Naive thymus-derived CD8-positive, alpha-beta T cell (primary cell): ENCODE measurements at regions not wholly inside any gene's neighbourhood (a gene's known extent, or its start where the extent isn't known, plus 50 kb on each side); places are given as distances from the start of the nearest gene placed in this dataset.
A peak's percentile ranks its signal among the peaks of the same experiment; 100 is the strongest.

Experiments used
- ATAC-seq, 2 donors: fragments of 150-1000 bp; cut with Tn5 transposase in 1 of 2; sonication (Bioruptor Pico), chemical (Tn5 transposase) in 1 of 2; 1 replicate in 1 of 2; 2 replicates in 1 of 2; pipeline ENCODE4 v1.10.0; 2021; ENCODE audit warnings: mild to moderate bottlenecking in 2 of 2, moderate library complexity in 2 of 2
- POLR2A ChIA-PET: fragments of 350-600 bp; sonication (Branson Sonifier 250); formaldehyde crosslinking; loops from one replicate; lab custom pipeline; 2021; ENCODE audit warnings: antibody characterized with exemption; lab: Charles Lee
- DNase-seq, 10 donors: peaks; one replicate each; pipeline versions ENCODE4 v3.0.0 to v3.0.0-alpha.2; 2020 to 2022
- H3K27ac Mint-ChIP-seq, 10 donors: one replicate each; pipeline ENCODE4 v1.8.0; 2020 to 2022; ENCODE audit warnings: mild to moderate bottlenecking in 10 of 10, mixed read lengths in 10 of 10, moderate library complexity in 4 of 10, inconsistent platforms in 1 of 10
- H3K27me3 Mint-ChIP-seq, 5 donors: one replicate each; pipeline ENCODE4 v1.8.0; 2021 to 2022; ENCODE audit warnings: mixed read lengths in 5 of 5
- H3K36me3 Mint-ChIP-seq, 3 donors: one replicate each; pipeline ENCODE4 v1.8.0; 2020 to 2022; ENCODE audit warnings: mixed read lengths in 3 of 3, mild to moderate bottlenecking in 2 of 3, inconsistent platforms in 1 of 3
- H3K4me1 Mint-ChIP-seq, 4 donors: one replicate each; pipeline ENCODE4 v1.8.0; 2021 to 2022; ENCODE audit warnings: mixed read lengths in 4 of 4
- H3K4me3 Mint-ChIP-seq, 10 donors: one replicate each; pipeline ENCODE4 v1.8.0; 2020 to 2022; ENCODE audit warnings: mild to moderate bottlenecking in 10 of 10, mixed read lengths in 10 of 10, moderate library complexity in 6 of 10, inconsistent platforms in 1 of 10
- H3K9me3 Mint-ChIP-seq, 9 donors: one replicate each; pipeline ENCODE4 v1.8.0; 2020 to 2022; ENCODE audit warnings: mixed read lengths in 9 of 9, mild to moderate bottlenecking in 3 of 9, inconsistent platforms in 1 of 9, moderate library complexity in 1 of 9

GRCh38 chr9:14445946-14446345 lies 132.0 kb upstream of the NFIB start:
- DNase-seq: no peak
- H3K27ac Mint-ChIP-seq: no peak overlapping the region
- ATAC-seq: no peak
- peaks cover 0 to 15% (median 6%) of the 10 kb centered on the region in 5 donors for H3K27me3 Mint-ChIP-seq
- no peaks in the 10 kb centered on the region for H3K36me3 Mint-ChIP-seq
- H3K4me1 Mint-ChIP-seq: no peaks in the 10 kb centered on the region
- POLR2A ChIA-PET: no interaction called here
- no peak overlapping the region for H3K4me3 Mint-ChIP-seq
- H3K9me3 Mint-ChIP-seq: peaks cover 0 to 4% (median 0%) of the 10 kb centered on the region in 9 donors

GRCh38 chr9:14442956-14443355 lies 129.0 kb upstream of the NFIB start:
- no peak for ATAC-seq
- no peak for DNase-seq
- Mint-ChIP-seq H3K36me3 (no peaks in the 10 kb centered on the region), H3K27me3 (peaks cover 0 to 9% (median 4%) of the 10 kb centered on the region in 5 donors), H3K27ac (no peak overlapping the region), H3K4me1 (no peaks in the 10 kb centered on the region), H3K4me3 (no peak overlapping the region), H3K9me3 (peaks cover 0 to 4% (median 0%) of the 10 kb centered on the region in 9 donors)
- POLR2A ChIA-PET: no interaction called here

- Mint-ChIP-seq H3K9me3 (peaks cover 0 to 4% (median 0%) of the 10 kb centered on the region in 9 donors), H3K4me3 (no peak overlapping the region), H3K36me3 (no peaks in the 10 kb centered on the region), H3K27ac (no peak overlapping the region), H3K27me3 (peaks cover 0 to 16% (median 6%) of the 10 kb centered on the region in 5 donors), H3K4me1 (no peaks in the 10 kb centered on the region)
- POLR2A ChIA-PET: no interaction called here
- DNase-seq (no peak), ATAC-seq (no peak)
Observed at GRCh38 chr9:14441976-14442651, 128.2 kb upstream of the NFIB start.

- H3K36me3 Mint-ChIP-seq: no peaks in the 10 kb centered on the region
- peaks cover 0 to 21% (median 12%) of the 10 kb centered on the region in 5 donors for H3K27me3 Mint-ChIP-seq
- no peak overlapping the region for H3K27ac Mint-ChIP-seq
- DNase-seq (no peak), ATAC-seq (no peak)
- H3K9me3 Mint-ChIP-seq: peaks cover 0 to 4% (median 0%) of the 10 kb centered on the region in 9 donors
- POLR2A ChIA-PET: no interaction called here
- H3K4me3 Mint-ChIP-seq: no peak overlapping the region
- no peaks in the 10 kb centered on the region for H3K4me1 Mint-ChIP-seq
Observed at GRCh38 chr9:14441115-14441514, 127.2 kb upstream of the NFIB start.

DNA sequence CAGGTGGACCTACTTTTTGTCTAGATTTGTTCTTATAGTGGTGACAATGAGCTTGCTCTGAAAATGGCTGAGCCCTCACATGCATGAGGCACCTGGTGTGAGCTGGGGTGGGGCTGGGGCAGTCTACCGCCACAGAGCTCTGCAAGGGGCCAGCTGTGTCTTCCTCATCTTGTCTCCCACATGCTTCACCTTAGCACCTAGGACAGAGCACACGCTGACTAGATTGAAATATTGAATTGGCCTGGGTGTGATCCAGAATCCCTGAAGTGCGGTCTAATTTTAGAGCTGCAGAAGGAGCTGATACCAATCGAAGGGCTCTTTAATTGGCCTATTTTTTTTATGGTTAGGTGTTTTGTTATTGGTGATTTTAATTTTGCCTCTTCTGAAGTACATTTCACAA lies 126.1 kb upstream of the NFIB start:
- ATAC-seq (no peak), DNase-seq (no peak)
- Mint-ChIP-seq H3K9me3 (peaks cover 0 to 4% (median 0%) of the 10 kb centered on the region in 9 donors), H3K36me3 (no peaks in the 10 kb centered on the region), H3K4me3 (no peak overlapping the region), H3K4me1 (no peaks in the 10 kb centered on the region), H3K27me3 (peaks cover 2 to 21% (median 15%) of the 10 kb centered on the region in 5 donors), H3K27ac (no peak overlapping the region)
- POLR2A ChIA-PET: no interaction called here

DNA sequence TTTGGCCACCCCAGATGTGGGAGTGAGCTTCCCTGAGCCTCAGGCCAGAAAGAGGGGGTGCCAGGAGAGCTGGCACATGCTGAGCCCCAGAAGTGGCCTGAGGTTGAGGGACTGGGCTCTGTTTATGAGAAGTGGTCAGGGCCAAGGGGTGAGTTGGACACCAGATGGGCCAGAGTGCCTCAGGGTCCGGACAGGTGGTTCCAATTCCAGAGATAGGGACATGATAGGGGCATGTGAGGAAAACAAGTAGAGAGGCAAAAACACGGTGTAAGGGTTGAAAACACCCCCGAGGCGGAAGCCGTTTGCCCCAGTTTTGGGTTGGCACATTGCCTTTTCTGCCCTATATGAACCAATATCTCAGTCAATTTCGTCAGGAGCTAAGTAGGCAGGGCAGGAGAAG lies 125.6 kb upstream of the NFIB start:
- Mint-ChIP-seq H3K27me3 (peaks cover 5 to 21% (median 14%) of the 10 kb centered on the region in 5 donors), H3K9me3 (peaks cover 0 to 4% (median 0%) of the 10 kb centered on the region in 9 donors), H3K27ac (no peak overlapping the region), H3K4me3 (no peak overlapping the region), H3K4me1 (no peaks in the 10 kb centered on the region), H3K36me3 (no peaks in the 10 kb centered on the region)
- POLR2A ChIA-PET: no interaction called here
- ATAC-seq: no peak
- DNase-seq: no peak

- no peaks in the 10 kb centered on the region for H3K36me3 Mint-ChIP-seq
- ATAC-seq (no peak), DNase-seq (no peak)
- H3K4me1 Mint-ChIP-seq: peaks cover 0 to 4% (median under 1%) of the 10 kb centered on the region in 4 donors
- peaks cover 0 to 3% (median 0%) of the 10 kb centered on the region in 9 donors for H3K9me3 Mint-ChIP-seq
- peaks cover 9 to 29% (median 14%) of the 10 kb centered on the region in 5 donors for H3K27me3 Mint-ChIP-seq
- POLR2A ChIA-PET: no interaction called here
- no peak overlapping the region for H3K4me3 Mint-ChIP-seq
- H3K27ac Mint-ChIP-seq: peak overlapping the region in 1 of 10 donors; percentile 6
Observed at GRCh38 chr9:14438232-14439021, 124.5 kb upstream of the NFIB start.

- no peak for DNase-seq
- no peak for ATAC-seq
- H3K4me3 Mint-ChIP-seq: no peak overlapping the region
- H3K4me1 Mint-ChIP-seq: peaks cover 0 to 5% (median under 1%) of the 10 kb centered on the region in 4 donors
- POLR2A ChIA-PET: no interaction called here
- H3K9me3 Mint-ChIP-seq: no peaks in the 10 kb centered on the region
- no peak overlapping the region for H3K27ac Mint-ChIP-seq
- peaks cover 10 to 33% (median 14%) of the 10 kb centered on the region in 5 donors for H3K27me3 Mint-ChIP-seq
- no peaks in the 10 kb centered on the region for H3K36me3 Mint-ChIP-seq
Observed at GRCh38 chr9:14437354-14438231, 123.7 kb upstream of the NFIB start.

GRCh38 chr9:14435871-14436270 lies 121.9 kb upstream of the NFIB start:
- peaks cover 12 to 33% (median 18%) of the 10 kb centered on the region in 5 donors for H3K27me3 Mint-ChIP-seq
- ATAC-seq: no peak
- H3K4me3 Mint-ChIP-seq: no peak overlapping the region
- peaks cover 0 to 8% (median 0%) of the 10 kb centered on the region in 9 donors for H3K9me3 Mint-ChIP-seq
- DNase-seq: no peak
- no peak overlapping the region for H3K27ac Mint-ChIP-seq
- H3K4me1 Mint-ChIP-seq: peaks cover 0 to 5% (median under 1%) of the 10 kb centered on the region in 4 donors
- H3K36me3 Mint-ChIP-seq: no peaks in the 10 kb centered on the region
- POLR2A ChIA-PET: no interaction called here

- H3K9me3 Mint-ChIP-seq: peaks cover 0 to 8% (median 0%) of the 10 kb centered on the region in 9 donors
- DNase-seq (no peak), ATAC-seq (no peak)
- H3K4me1 Mint-ChIP-seq: peaks cover 0 to 5% (median under 1%) of the 10 kb centered on the region in 4 donors
- H3K27ac Mint-ChIP-seq: no peak overlapping the region
- POLR2A ChIA-PET: no interaction called here
- no peak overlapping the region for H3K4me3 Mint-ChIP-seq
- peaks cover 12 to 33% (median 20%) of the 10 kb centered on the region in 5 donors for H3K27me3 Mint-ChIP-seq
- no peaks in the 10 kb centered on the region for H3K36me3 Mint-ChIP-seq
Observed at GRCh38 chr9:14434971-14435718, 121.2 kb upstream of the NFIB start.

GRCh38 chr9:14434158-14434504 lies 120.2 kb upstream of the NFIB start:
- peaks cover 12 to 35% (median 19%) of the 10 kb centered on the region in 5 donors for H3K27me3 Mint-ChIP-seq
- no peak overlapping the region for H3K27ac Mint-ChIP-seq
- POLR2A ChIA-PET: no interaction called here
- peaks cover 0 to 5% (median under 1%) of the 10 kb centered on the region in 4 donors for H3K4me1 Mint-ChIP-seq
- DNase-seq (no peak), ATAC-seq (no peak)
- H3K9me3 Mint-ChIP-seq: peaks cover 0 to 8% (median 0%) of the 10 kb centered on the region in 9 donors
- H3K4me3 Mint-ChIP-seq: no peak overlapping the region
- H3K36me3 Mint-ChIP-seq: no peaks in the 10 kb centered on the region
